ENCODE measurements at regions not wholly inside any gene's neighbourhood (a gene's known extent, or its start where the extent isn't known, plus 50 kb on each side); places are given as distances from the start of the nearest gene placed in this dataset.

DNA sequence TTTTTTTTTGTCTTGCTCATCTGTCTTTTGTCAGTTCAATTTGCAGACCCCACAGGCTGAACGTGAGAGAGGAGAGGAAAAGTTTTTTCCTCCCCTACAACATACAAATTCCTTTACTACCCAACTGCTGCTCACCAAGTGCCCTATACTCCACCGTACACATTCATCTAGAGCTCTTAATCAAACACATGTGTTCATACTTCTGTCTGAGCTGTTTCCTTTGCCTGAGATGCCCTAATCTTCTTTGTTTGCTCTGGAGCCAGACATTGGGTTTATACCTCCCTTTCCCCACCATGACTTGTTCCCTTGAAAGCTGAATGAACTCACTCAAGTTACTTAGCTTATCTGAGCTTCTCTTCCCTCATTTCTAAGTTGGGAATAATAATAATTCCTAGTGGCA is 122.7 kb upstream of the RASGRP1 start:
- no peak overlapping the region for H3K18ac ChIP-seq (ENCODE audit: extremely low read depth, low read length)
- H3K4me1 ChIP-seq (replicated peaks in 1 of 4; ENCODE audit: control insufficient read depth in 3 of 4, insufficient read depth in 4 of 4, low read length in 3 of 4): peaks cover 0 to 4% (median 0%) of the 10 kb centered on the region in 4 experiments; a peak in 1 of 7 replicates
- H3K9ac ChIP-seq (replicated peaks in 1 of 4; ENCODE audit: extremely low read depth in 1 of 4, low read depth in 3 of 4, low read length in 3 of 4): no peak overlapping the region
- H3K4me3 ChIP-seq (ENCODE audit: extremely low read depth in 1 of 4, insufficient read depth in 2 of 4, low read depth in 3 of 4, low read length in 4 of 4): no peak overlapping the region
- no peak overlapping the region for H2BK120ac ChIP-seq (replicated peaks; ENCODE audit: low read depth, low read length)
- H3K23ac ChIP-seq (ENCODE audit: insufficient read length): no peak overlapping the region
- DNase-seq (ENCODE audit: low read depth in 1 of 2, low spot score in 2 of 2) (no peak), FAIRE-seq (no peak)
- H2BK15ac ChIP-seq (ENCODE audit: low read length): no peak overlapping the region
- no peaks in the 10 kb centered on the region for H3K79me2 ChIP-seq (ENCODE audit: control insufficient read depth in 1 of 2, insufficient read depth in 2 of 2, low read length in 2 of 2)
- H3K4me2 ChIP-seq (ENCODE audit: insufficient read depth in 1 of 2, low read depth in 2 of 2, low read length in 2 of 2): no peak overlapping the region
- 83% methylated on average over 2 of the region's 2 CpGs; no CpG with 5 or more reads in 1 of the 2 experiments for whole genome bisulfite sequencing, 2 experiments (ENCODE audit: extremely low coverage in 1 of 2, insufficient coverage in 1 of 2, insufficient read length in 1 of 2, insufficient replicate concordance in 2 of 2, low coverage in 1 of 2, low lambda C conversion rate in 2 of 2, missing lambda C conversion rate in 1 of 2)
- H3K23me2 ChIP-seq (ENCODE audit: low read depth, low read length): no peaks in the 10 kb centered on the region
- POLR2A ChIA-PET (ENCODE audit: partially characterized antibody): interaction anchor here (0.6 kb wide), 2 partner anchors 175 to 190 kb away, joined by 3 read pairs; no protein-coding TSS in a partner anchor
- H4K5ac ChIP-seq (ENCODE audit: insufficient read length, low read depth, low read length): no peak overlapping the region
- no peaks in the 10 kb centered on the region for H3K9me3 ChIP-seq (ENCODE audit: insufficient read depth in 2 of 2, low read depth in 1 of 2, low read length in 1 of 2)
- CTCF ChIA-PET (ENCODE audit: partially characterized antibody): interaction anchor here (0.6 to 7.4 kb wide), 16 partner anchors 13 to 391 kb away, joined by 3 to 72 read pairs (median 4); partner anchors contain the start of gene RASGRP1
- H3K27ac ChIP-seq (ENCODE audit: low read depth, low read length): no peak overlapping the region
- H4K91ac ChIP-seq (replicated peaks; ENCODE audit: insufficient read length, low read length): no peak overlapping the region
- H3K4ac ChIP-seq (replicated peaks; ENCODE audit: insufficient read length, low read depth, low read length): no peak overlapping the region
- H2BK5ac ChIP-seq (ENCODE audit: low read depth, low read length): no peak overlapping the region
- H4K8ac ChIP-seq (ENCODE audit: extremely low read depth, insufficient read depth, low read length): no peak overlapping the region
- H2BK20ac ChIP-seq (ENCODE audit: low read length): no peak overlapping the region
- TF ChIP-seq, protein P1, sequence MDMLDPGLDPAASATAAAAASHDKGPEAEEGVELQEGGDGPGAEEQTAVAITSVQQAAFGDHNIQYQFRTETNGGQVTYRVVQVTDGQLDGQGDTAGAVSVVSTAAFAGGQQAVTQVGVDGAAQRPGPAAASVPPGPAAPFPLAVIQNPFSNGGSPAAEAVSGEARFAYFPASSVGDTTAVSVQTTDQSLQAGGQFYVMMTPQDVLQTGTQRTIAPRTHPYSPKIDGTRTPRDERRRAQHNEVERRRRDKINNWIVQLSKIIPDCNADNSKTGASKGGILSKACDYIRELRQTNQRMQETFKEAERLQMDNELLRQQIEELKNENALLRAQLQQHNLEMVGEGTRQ (IDR thresholded peaks at IDR 0.05; ENCODE audit: low read length): no peak
- no peak overlapping the region for H3K14ac ChIP-seq (ENCODE audit: insufficient read length)
- no peak overlapping the region for H2AK5ac ChIP-seq (ENCODE audit: low read depth, low read length)
- H3K79me1 ChIP-seq (ENCODE audit: low read depth, low read length): no peaks in the 10 kb centered on the region
- no peak overlapping the region for H2AFZ ChIP-seq (ENCODE audit: low read length)
- H3K56ac ChIP-seq (replicated peaks; ENCODE audit: insufficient read length, low read depth, low read length): no peak overlapping the region
- H3K36me3 ChIP-seq (ENCODE audit: control insufficient read depth in 2 of 4, insufficient read depth in 4 of 4, low read length in 3 of 4): no peaks in the 10 kb centered on the region
- H2BK12ac ChIP-seq (ENCODE audit: low read depth, low read length): no peak overlapping the region
- H3K27me3 ChIP-seq (replicated peaks in 1 of 4; ENCODE audit: control insufficient read depth in 3 of 4, extremely low read depth in 1 of 4, insufficient read depth in 3 of 4, low read length in 3 of 4): no peaks in the 10 kb centered on the region
- no peaks in the 10 kb centered on the region for H4K20me1 ChIP-seq (replicated peaks in 1 of 2; ENCODE audit: control insufficient read depth in 1 of 2, insufficient read depth in 2 of 2, low read length in 2 of 2)
